Trophoblast cell (in vitro differentiated cells and primary cell): ENCODE measurements at regions not wholly inside any gene's neighbourhood (a gene's known extent, or its start where the extent isn't known, plus 50 kb on each side); places are given as distances from the start of the nearest gene placed in this dataset.

Experiments
- DNase-seq, 2 donors: peaks; one replicate each; pipeline ENCODE4 v3.0.0-alpha.2; 2016
- H2AFZ ChIP-seq: 2 replicates; pipeline ENCODE4 v1.6.1; 2013; ENCODE audit warnings: low read length, moderate library complexity, mild to moderate bottlenecking; ENCODE audit not compliant: insufficient read depth, poor library complexity
- H2AK5ac ChIP-seq: 2 replicates; pipeline ENCODE4 v1.6.1; 2013; ENCODE audit warnings: mild to moderate bottlenecking, low read length
- H2BK120ac ChIP-seq: 2 replicates; pipeline ENCODE4 v1.6.1; 2013; ENCODE audit warnings: low read length, mild to moderate bottlenecking, moderate library complexity; ENCODE audit not compliant: insufficient read depth, poor library complexity
- H2BK12ac ChIP-seq: 2 replicates; pipeline ENCODE4 v1.6.1; 2013; ENCODE audit warnings: mild to moderate bottlenecking, low read length, moderate library complexity
- H2BK5ac ChIP-seq: 2 replicates; pipeline ENCODE4 v1.6.1; 2013; ENCODE audit warnings: low read length, low read depth, moderate library complexity, mild to moderate bottlenecking; ENCODE audit not compliant: poor library complexity
- H3K14ac ChIP-seq: 2 replicates; pipeline ENCODE4 v1.6.1; 2013; ENCODE audit warnings: mild to moderate bottlenecking, low read length
- H3K18ac ChIP-seq: 2 replicates; pipeline ENCODE4 v1.6.1; 2013; ENCODE audit warnings: mild to moderate bottlenecking, low read length
- H3K23ac ChIP-seq: 2 replicates; pipeline ENCODE4 v1.6.1; 2013; ENCODE audit warnings: low read length
- H3K27ac ChIP-seq: 2 replicates; pipeline ENCODE4 v1.5.1; 2013; ENCODE audit warnings: low read depth, mild to moderate bottlenecking, inconsistent platforms, low read length, moderate library complexity
- H3K27me3 ChIP-seq: 2 replicates; pipeline ENCODE4 v1.6.1; 2013; ENCODE audit warnings: inconsistent platforms, mild to moderate bottlenecking, low read length, moderate library complexity; ENCODE audit not compliant: insufficient read depth
- H3K36me3 ChIP-seq, 2 experiments: 1 replicate in 1 of 2; 2 replicates in 1 of 2; pipeline ENCODE4 v1.6.1; 2013; ENCODE audit warnings: low read length in 2 of 2, mild to moderate bottlenecking in 2 of 2, moderate library complexity in 1 of 2; ENCODE audit not compliant: insufficient read depth in 2 of 2, control insufficient read depth in 1 of 2
- H3K4ac ChIP-seq: 2 replicates; pipeline ENCODE4 v1.6.1; 2013; ENCODE audit warnings: low read depth, mild to moderate bottlenecking, low read length, moderate library complexity
- H3K4me1 ChIP-seq, 2 experiments: 1 replicate in 1 of 2; 2 replicates in 1 of 2; pipeline ENCODE4 v1.6.1; 2013; ENCODE audit warnings: low read length in 2 of 2, mild to moderate bottlenecking in 2 of 2, moderate library complexity in 1 of 2; ENCODE audit not compliant: insufficient read depth in 2 of 2, control insufficient read depth in 1 of 2
- H3K4me2 ChIP-seq: 2 replicates; pipeline ENCODE4 v1.6.1; 2013; ENCODE audit warnings: inconsistent platforms, mild to moderate bottlenecking, low read length, moderate library complexity
- H3K4me3 ChIP-seq: 2 replicates; pipeline ENCODE4 v1.5.1; 2013; ENCODE audit warnings: mild to moderate bottlenecking, low read depth, low read length, inconsistent platforms
- H3K79me1 ChIP-seq: one replicate; pipeline ENCODE4 v1.6.1; 2013; ENCODE audit warnings: low read length
- H3K79me2 ChIP-seq: 2 replicates; pipeline ENCODE4 v1.6.1; 2013; ENCODE audit warnings: low read length, mild to moderate bottlenecking; ENCODE audit not compliant: control insufficient read depth, insufficient read depth, poor library complexity
- H3K9ac ChIP-seq: 2 replicates; pipeline ENCODE4 v1.6.1; 2013; ENCODE audit warnings: mild to moderate bottlenecking, low read length
- H3K9me3 ChIP-seq: 2 replicates; pipeline ENCODE4 v1.6.1; 2013; ENCODE audit warnings: low read depth, mild to moderate bottlenecking, control low read depth, inconsistent platforms, low read length; ENCODE audit not compliant: insufficient read depth
- H4K12ac ChIP-seq: 2 replicates; pipeline ENCODE4 v1.6.1; 2013; ENCODE audit warnings: low read depth, mild to moderate bottlenecking, low read length, moderate library complexity
- H4K8ac ChIP-seq: 2 replicates; pipeline ENCODE4 v1.6.1; 2013; ENCODE audit warnings: low read depth, mild to moderate bottlenecking, low read length, moderate library complexity
- H4K91ac ChIP-seq: one replicate; pipeline ENCODE4 v1.6.1; 2013; ENCODE audit warnings: low read depth, mild to moderate bottlenecking, low read length, moderate library complexity
- WGBS: extraction: QIAGEN DNeasy Blood & Tissue Kit; methylation state at CpG from one replicate; pipeline ENCODE4 v1.1.7; 2013; ENCODE audit warnings: missing lambda C conversion rate; ENCODE audit not compliant: insufficient read length, insufficient coverage; ENCODE audit errors: extremely low coverage; 5-methylcytosine and 5-hydroxymethylcytosine counted together

DNA sequence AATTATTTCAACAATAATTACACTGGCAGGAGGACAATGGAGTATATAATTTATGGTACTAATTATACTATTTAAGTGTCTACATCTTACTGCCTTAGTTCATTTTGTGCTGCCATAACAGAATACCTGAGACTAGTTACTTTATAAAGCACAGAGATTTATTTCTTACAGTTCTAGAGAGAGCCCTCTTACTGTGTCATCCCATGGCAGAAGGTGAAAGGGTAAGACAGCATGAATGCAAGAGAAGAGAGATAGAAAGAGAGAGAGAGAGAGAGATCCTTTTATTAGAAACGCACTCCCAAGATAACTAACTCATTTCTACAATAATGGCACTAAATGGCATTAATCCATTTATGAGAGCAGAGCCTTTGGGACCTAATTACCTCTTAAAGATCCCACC lies 314.7 kb downstream of the EPM2A start:
- Histone ChIP-seq H3K9me3 (no peaks in the 10 kb centered on the region), H2BK5ac (no peak overlapping the region), H3K18ac (no peak overlapping the region), H2BK12ac (no peak overlapping the region), H3K4me3 (no peak overlapping the region), H3K27ac (no peak overlapping the region), H2AFZ (no peak overlapping the region), H4K91ac (no peak overlapping the region), H3K4me1 (no peaks in the 10 kb centered on the region), H3K9ac (no peak overlapping the region), H3K36me3 (no peaks in the 10 kb centered on the region), H4K8ac (no peak overlapping the region), H2AK5ac (no peak overlapping the region), H3K4ac (no peak overlapping the region), H2BK120ac (no peak overlapping the region), H3K14ac (no peak overlapping the region), H3K79me1 (no peaks in the 10 kb centered on the region), H3K4me2 (no peak overlapping the region), H3K23ac (no peak overlapping the region), H3K79me2 (no peaks in the 10 kb centered on the region), H4K12ac (no peak overlapping the region), H3K27me3 (no peaks in the 10 kb centered on the region)
- no peak for DNase-seq
- no CpG with 5 or more reads among the region's 1 CpG for WGBS

DNA sequence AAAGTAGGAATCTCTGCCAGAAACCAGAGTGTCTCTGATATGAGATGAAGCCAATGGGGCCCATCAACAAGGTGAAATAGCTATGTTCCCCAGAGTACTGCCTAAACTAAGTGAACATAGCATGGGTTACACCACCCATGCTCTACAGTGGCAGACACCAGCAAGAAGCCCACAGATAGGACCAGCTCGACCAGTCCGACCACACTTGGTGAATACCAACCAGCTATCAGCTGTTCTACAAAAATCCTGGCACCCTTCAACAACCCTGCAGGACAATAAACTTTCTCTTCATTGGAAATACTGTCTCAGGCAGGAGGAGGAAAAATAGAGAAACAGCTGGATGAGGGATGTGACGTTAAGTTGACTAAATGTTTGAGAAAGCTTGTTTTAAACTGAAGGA lies 311.4 kb downstream of the EPM2A start:
- H2AK5ac ChIP-seq: no peak overlapping the region
- H3K18ac ChIP-seq: no peak overlapping the region
- no peak overlapping the region for H3K23ac ChIP-seq
- H3K9ac ChIP-seq: no peak overlapping the region
- H3K4me1 ChIP-seq: no peaks in the 10 kb centered on the region
- H3K27me3 ChIP-seq: no peaks in the 10 kb centered on the region
- no peak overlapping the region for H3K14ac ChIP-seq
- no peak overlapping the region for H3K4ac ChIP-seq
- no peak overlapping the region for H4K8ac ChIP-seq
- no peak overlapping the region for H2BK120ac ChIP-seq
- no peaks in the 10 kb centered on the region for H3K79me1 ChIP-seq
- H4K12ac ChIP-seq: no peak overlapping the region
- no peaks in the 10 kb centered on the region for H3K79me2 ChIP-seq
- no peak overlapping the region for H2BK5ac ChIP-seq
- DNase-seq: peak; percentile 74 to 87
- H2AFZ ChIP-seq: no peak overlapping the region
- no peak overlapping the region for H3K4me2 ChIP-seq
- no peaks in the 10 kb centered on the region for H3K9me3 ChIP-seq
- WGBS: no CpG with 5 or more reads among the region's 3 CpGs
- no peak overlapping the region for H4K91ac ChIP-seq
- no peaks in the 10 kb centered on the region for H3K36me3 ChIP-seq
- H3K27ac ChIP-seq: no peak overlapping the region
- H3K4me3 ChIP-seq: no peak overlapping the region
- no peak overlapping the region for H2BK12ac ChIP-seq

DNA sequence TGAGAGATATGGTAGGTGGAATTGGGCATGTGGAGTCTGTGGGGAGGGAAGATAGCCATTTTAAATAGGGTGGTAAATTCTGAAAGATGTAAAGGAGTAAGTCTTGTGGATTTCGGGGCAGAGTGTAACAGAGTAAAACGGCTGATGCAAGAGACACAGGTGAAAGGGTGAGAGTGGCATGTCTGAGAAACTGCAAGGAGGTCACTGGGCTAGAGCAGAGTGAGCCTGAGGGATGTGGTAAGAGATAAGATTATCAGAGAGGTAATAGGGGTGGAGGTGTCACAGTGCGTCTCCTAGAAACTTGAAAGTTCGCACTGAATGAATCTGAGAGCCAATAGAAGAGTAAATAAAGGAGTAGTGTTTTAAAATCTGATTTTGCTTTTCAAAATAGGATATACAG lies 308.1 kb downstream of the EPM2A start:
- Histone ChIP-seq H3K18ac (no peak overlapping the region), H2AK5ac (no peak overlapping the region), H3K79me1 (no peaks in the 10 kb centered on the region), H3K9ac (no peak overlapping the region), H2BK120ac (no peak overlapping the region), H3K23ac (no peak overlapping the region), H3K27me3 (no peaks in the 10 kb centered on the region), H3K27ac (no peak overlapping the region), H3K4me2 (no peak overlapping the region), H4K91ac (no peak overlapping the region), H3K4me1 (no peaks in the 10 kb centered on the region), H3K36me3 (no peaks in the 10 kb centered on the region), H4K12ac (no peak overlapping the region), H2BK12ac (no peak overlapping the region), H3K4ac (no peak overlapping the region), H3K14ac (no peak overlapping the region), H4K8ac (no peak overlapping the region), H2BK5ac (no peak overlapping the region), H3K9me3 (no peaks in the 10 kb centered on the region), H3K4me3 (no peak overlapping the region), H3K79me2 (no peaks in the 10 kb centered on the region), H2AFZ (no peak overlapping the region)
- DNase-seq: peak; percentile 72 to 81
- WGBS: no CpG with 5 or more reads among the region's 4 CpGs

DNA sequence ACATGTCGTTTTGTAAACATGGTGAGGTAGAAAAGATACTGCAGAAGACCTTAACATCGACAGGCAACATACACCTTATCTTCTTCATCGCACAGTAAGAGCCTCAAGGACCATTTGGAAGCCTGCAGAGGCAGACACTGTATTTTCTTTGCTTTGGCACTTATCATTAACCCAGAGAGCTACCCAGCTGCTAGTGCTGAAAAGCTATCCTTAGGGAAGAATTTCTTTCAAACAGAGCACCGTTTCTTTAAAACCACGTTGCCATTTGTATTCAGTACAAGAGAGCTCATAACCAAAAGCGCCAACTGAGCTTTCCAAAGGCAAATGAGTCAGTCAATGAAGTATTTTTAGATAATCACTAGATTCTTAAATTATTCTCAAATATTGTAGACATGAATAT lies 306.6 kb downstream of the EPM2A start:
- no CpG with 5 or more reads among the region's 6 CpGs for WGBS
- no peak for DNase-seq
- H4K8ac ChIP-seq: no peak overlapping the region
- H2BK5ac ChIP-seq: no peak overlapping the region
- H3K36me3 ChIP-seq: no peaks in the 10 kb centered on the region
- no peak overlapping the region for H3K4ac ChIP-seq
- H3K9me3 ChIP-seq: no peaks in the 10 kb centered on the region
- no peak overlapping the region for H2AK5ac ChIP-seq
- no peak overlapping the region for H3K23ac ChIP-seq
- H3K18ac ChIP-seq: no peak overlapping the region
- no peak overlapping the region for H3K9ac ChIP-seq
- H3K4me3 ChIP-seq: no peak overlapping the region
- no peaks in the 10 kb centered on the region for H3K27me3 ChIP-seq
- H3K27ac ChIP-seq: no peak overlapping the region
- H3K79me1 ChIP-seq: no peaks in the 10 kb centered on the region
- H4K91ac ChIP-seq: no peak overlapping the region
- H4K12ac ChIP-seq: no peak overlapping the region
- H2BK12ac ChIP-seq: no peak overlapping the region
- no peak overlapping the region for H3K4me2 ChIP-seq
- no peak overlapping the region for H2AFZ ChIP-seq
- H3K14ac ChIP-seq: no peak overlapping the region
- H3K4me1 ChIP-seq: no peaks in the 10 kb centered on the region
- no peak overlapping the region for H2BK120ac ChIP-seq
- no peaks in the 10 kb centered on the region for H3K79me2 ChIP-seq
